HCT116 (cell line): ENCODE measurements at regions not wholly inside any gene's neighbourhood (a gene's known extent, or its start where the extent isn't known, plus 50 kb on each side); places are given as distances from the start of the nearest gene placed in this dataset.

Experiments
- ATAC-seq: fragments of 200-7000 bp; cut with Tn5 transposase; 2 replicates; pipeline ENCODE4 v1.9.1; 2020; ENCODE audit warnings: mild to moderate bottlenecking, moderate library complexity
- BruUV-seq: library from RNA; stranded (reverse); fragments of 400-500 nt; replicated peaks from 2 replicates; lab custom pipeline; 2021; lab: Mats Ljungman, UMichigan
- CTCF ChIA-PET: fragments of 300-600 bp; sonication (Branson Sonifier 250); formaldehyde crosslinking; loops from one replicate; lab custom pipeline; 2021; ENCODE audit warnings: antibody characterized with exemption; lab: Charles Lee
- POLR2A ChIA-PET: fragments of 300-600, 350-600 bp; sonication (Branson Sonifier 250); formaldehyde crosslinking; loops from one replicate; lab custom pipeline; 2021; ENCODE audit warnings: antibody characterized with exemption; lab: Charles Lee
- RAD21 ChIA-PET, 2 experiments: fragments of 300-600 bp; sonication (Branson Sonifier 250); formaldehyde crosslinking; loops; one replicate each; lab custom pipeline; 2023; ENCODE audit warnings: low total read pairs in 2 of 2; ENCODE audit not compliant: uncharacterized antibody in 2 of 2, unreplicated experiment in 2 of 2, low non-redundant PET in 1 of 2; lab: Charles Lee
- DNase-seq: peaks from one replicate; pipeline ENCODE4 v3.0.0-alpha.2; 2010; ENCODE audit warnings: low read depth, low spot score
- H2AFZ ChIP-seq: fragments of 200-600 bp; shearing (Covaris generic), sonication (generic); 2 replicates; pipeline ENCODE4 v1.6.1; 2017; ENCODE audit warnings: low read depth, mixed run types, mixed read lengths, antibody characterized with exemption, low read length; ENCODE audit not compliant: poor library complexity, severe bottlenecking
- H3K27ac ChIP-seq: 2 replicates; pipeline ENCODE4 v1.5.1; 2012; ENCODE audit warnings: low read depth, low read length
- H3K27me3 ChIP-seq: fragments of 200-600 bp; sonication (generic); 2 replicates; pipeline ENCODE4 v1.6.1; 2016; ENCODE audit warnings: mixed run types, low read length, mixed read lengths; ENCODE audit not compliant: insufficient read depth
- H3K36me3 ChIP-seq, 2 experiments: fragments of 200-500 bp in 1 of 2; fragments of 200-600 bp in 1 of 2; sonication (Bioruptor generic) in 1 of 2; sonication (generic) in 1 of 2; 2 replicates each; pipeline versions ENCODE4 v1.5.1 to v1.6.1; 2014 to 2016; ENCODE audit warnings: low read length in 2 of 2, inconsistent platforms in 1 of 2, mixed read lengths in 1 of 2, mixed run types in 1 of 2; ENCODE audit not compliant: insufficient read depth in 2 of 2, control insufficient read depth in 1 of 2
- H3K4me1 ChIP-seq, 2 experiments: fragments of 200-600 bp in 1 of 2; sonication (generic) in 1 of 2; 2 replicates each; pipeline versions ENCODE4 v1.5.1 to v1.6.1; 2012 to 2017; ENCODE audit warnings: low read length in 2 of 2, inconsistent platforms in 1 of 2, mild to moderate bottlenecking in 1 of 2, mixed read lengths in 1 of 2, mixed run types in 1 of 2, moderate library complexity in 1 of 2; ENCODE audit not compliant: insufficient read depth in 2 of 2, control insufficient read depth in 1 of 2
- H3K4me2 ChIP-seq: fragments of 200-600 bp; sonication (generic); 2 replicates; pipeline ENCODE4 v1.6.1; 2017; ENCODE audit warnings: mixed run types, low read length, mixed read lengths
- H3K4me3 ChIP-seq, 2 experiments: fragments of 200-600 bp in 1 of 2; sonication (generic) in 1 of 2; replicated peaks in 1 of 2; 2 replicates each; pipeline ENCODE4 v1.5.1; 2011 to 2016; ENCODE audit warnings: low read length in 2 of 2, control low read depth in 1 of 2, low read depth in 1 of 2, mild to moderate bottlenecking in 1 of 2, mixed read lengths in 1 of 2, mixed run types in 1 of 2
- H3K79me2 ChIP-seq: fragments of 200-600 bp; sonication (generic); 2 replicates; pipeline ENCODE4 v1.6.1; 2017; ENCODE audit warnings: mild to moderate bottlenecking, mixed run types, low read length, moderate library complexity, mixed read lengths; ENCODE audit not compliant: insufficient read depth
- H3K9ac ChIP-seq: fragments of 200-600 bp; sonication (generic); 2 replicates; pipeline ENCODE4 v1.6.1; 2016; ENCODE audit warnings: low read length, mixed read lengths
- H3K9me2 ChIP-seq: fragments of 200-600 bp; sonication (generic), shearing (Covaris generic); 2 replicates; pipeline ENCODE4 v1.6.1; 2017; ENCODE audit warnings: mixed run types, mild to moderate bottlenecking, moderate library complexity; ENCODE audit not compliant: insufficient read depth
- H3K9me3 ChIP-seq, 2 experiments: fragments of 200-500 bp in 1 of 2; fragments of 200-600 bp in 1 of 2; sonication (Bioruptor generic) in 1 of 2; sonication (generic) in 1 of 2; 2 replicates each; pipeline ENCODE4 v1.6.1; 2014 to 2017; ENCODE audit warnings: low read length in 2 of 2, mixed read lengths in 2 of 2, inconsistent platforms in 1 of 2, low read depth in 1 of 2, mild to moderate bottlenecking in 1 of 2, mixed run types in 1 of 2, moderate library complexity in 1 of 2; ENCODE audit not compliant: control insufficient read depth in 1 of 2, insufficient read depth in 1 of 2
- H4K20me1 ChIP-seq: fragments of 200-600 bp; sonication (generic), shearing (Covaris generic); 2 replicates; pipeline ENCODE4 v1.6.1; 2017; ENCODE audit warnings: mixed run types, mild to moderate bottlenecking, moderate library complexity; ENCODE audit not compliant: insufficient read depth
- JUND ChIP-seq: IDR thresholded peaks from 2 replicates; pipeline ENCODE4 v1.6.1; 2012
- POLR2A ChIP-seq: IDR thresholded peaks from 2 replicates; pipeline ENCODE4 v1.7.0; 2011; ENCODE audit warnings: borderline replicate concordance; ENCODE audit not compliant: insufficient read depth, insufficient read length; ENCODE audit errors: extremely low read depth
- POLR2AphosphoS5 ChIP-seq: IDR thresholded peaks from 2 replicates; pipeline ENCODE4 v1.6.1; 2011; ENCODE audit warnings: mild to moderate bottlenecking, low read depth, low read length, moderate library complexity
- intact Hi-C: fragments of 100-400 bp; cut with micrococcal nuclease; formaldehyde crosslinking; loops from 2 replicates; pipeline ENCODE4 v1.10.0; 2022
- TF ChIP-seq, protein P1 (sequence below): IDR thresholded peaks from 2 replicates; pipeline ENCODE4 v1.6.1; 2012
- TF ChIP-seq, protein P2 (sequence below): IDR thresholded peaks from 2 replicates; pipeline ENCODE4 v1.6.1; 2012; ENCODE audit warnings: low read depth
- TF ChIP-seq, protein P3 (sequence below), 3 experiments: fragments of 200-600 bp in 1 of 3; sonication (generic) in 1 of 3; IDR thresholded peaks in 2 of 3; conservative IDR thresholded peaks in 1 of 3; 2 replicates each; pipeline ENCODE4 v1.5.1; 2012 to 2017; ENCODE audit warnings: low read depth in 2 of 3, low read length in 2 of 3, antibody characterized with exemption in 1 of 3, borderline replicate concordance in 1 of 3, control low read depth in 1 of 3, mild to moderate bottlenecking in 1 of 3, mixed read lengths in 1 of 3, mixed run types in 1 of 3, moderate library complexity in 1 of 3; ENCODE audit not compliant: insufficient read depth in 1 of 3

- Histone ChIP-seq H3K4me1 (no peaks in the 10 kb centered on the region), H3K9me2 (no peaks in the 10 kb centered on the region), H3K9me3 (no peaks in the 10 kb centered on the region), H3K27ac (no peak overlapping the region), H3K79me2 (no peaks in the 10 kb centered on the region), H3K27me3 (no peaks in the 10 kb centered on the region), H3K4me2 (no peak overlapping the region), H2AFZ (no peak overlapping the region), H3K36me3 (no peaks in the 10 kb centered on the region), H3K9ac (no peak overlapping the region), H3K4me3 (no peak overlapping the region), H4K20me1 (no peaks in the 10 kb centered on the region)
- ATAC-seq, result no peak
- no TSS peak for BruUV-seq
- CTCF ChIA-PET, result no interaction called here
- no peak for DNase-seq
- POLR2A ChIA-PET, result no interaction called here
- TF ChIP-seq, protein P1, sequence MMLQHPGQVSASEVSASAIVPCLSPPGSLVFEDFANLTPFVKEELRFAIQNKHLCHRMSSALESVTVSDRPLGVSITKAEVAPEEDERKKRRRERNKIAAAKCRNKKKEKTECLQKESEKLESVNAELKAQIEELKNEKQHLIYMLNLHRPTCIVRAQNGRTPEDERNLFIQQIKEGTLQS, result no peak
- TF ChIP-seq POLR2A (no peak), JUND (no peak), POLR2AphosphoS5 (no peak)
- TF ChIP-seq, protein P2, sequence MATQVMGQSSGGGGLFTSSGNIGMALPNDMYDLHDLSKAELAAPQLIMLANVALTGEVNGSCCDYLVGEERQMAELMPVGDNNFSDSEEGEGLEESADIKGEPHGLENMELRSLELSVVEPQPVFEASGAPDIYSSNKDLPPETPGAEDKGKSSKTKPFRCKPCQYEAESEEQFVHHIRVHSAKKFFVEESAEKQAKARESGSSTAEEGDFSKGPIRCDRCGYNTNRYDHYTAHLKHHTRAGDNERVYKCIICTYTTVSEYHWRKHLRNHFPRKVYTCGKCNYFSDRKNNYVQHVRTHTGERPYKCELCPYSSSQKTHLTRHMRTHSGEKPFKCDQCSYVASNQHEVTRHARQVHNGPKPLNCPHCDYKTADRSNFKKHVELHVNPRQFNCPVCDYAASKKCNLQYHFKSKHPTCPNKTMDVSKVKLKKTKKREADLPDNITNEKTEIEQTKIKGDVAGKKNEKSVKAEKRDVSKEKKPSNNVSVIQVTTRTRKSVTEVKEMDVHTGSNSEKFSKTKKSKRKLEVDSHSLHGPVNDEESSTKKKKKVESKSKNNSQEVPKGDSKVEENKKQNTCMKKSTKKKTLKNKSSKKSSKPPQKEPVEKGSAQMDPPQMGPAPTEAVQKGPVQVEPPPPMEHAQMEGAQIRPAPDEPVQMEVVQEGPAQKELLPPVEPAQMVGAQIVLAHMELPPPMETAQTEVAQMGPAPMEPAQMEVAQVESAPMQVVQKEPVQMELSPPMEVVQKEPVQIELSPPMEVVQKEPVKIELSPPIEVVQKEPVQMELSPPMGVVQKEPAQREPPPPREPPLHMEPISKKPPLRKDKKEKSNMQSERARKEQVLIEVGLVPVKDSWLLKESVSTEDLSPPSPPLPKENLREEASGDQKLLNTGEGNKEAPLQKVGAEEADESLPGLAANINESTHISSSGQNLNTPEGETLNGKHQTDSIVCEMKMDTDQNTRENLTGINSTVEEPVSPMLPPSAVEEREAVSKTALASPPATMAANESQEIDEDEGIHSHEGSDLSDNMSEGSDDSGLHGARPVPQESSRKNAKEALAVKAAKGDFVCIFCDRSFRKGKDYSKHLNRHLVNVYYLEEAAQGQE, result no peak
- TF ChIP-seq, protein P3, sequence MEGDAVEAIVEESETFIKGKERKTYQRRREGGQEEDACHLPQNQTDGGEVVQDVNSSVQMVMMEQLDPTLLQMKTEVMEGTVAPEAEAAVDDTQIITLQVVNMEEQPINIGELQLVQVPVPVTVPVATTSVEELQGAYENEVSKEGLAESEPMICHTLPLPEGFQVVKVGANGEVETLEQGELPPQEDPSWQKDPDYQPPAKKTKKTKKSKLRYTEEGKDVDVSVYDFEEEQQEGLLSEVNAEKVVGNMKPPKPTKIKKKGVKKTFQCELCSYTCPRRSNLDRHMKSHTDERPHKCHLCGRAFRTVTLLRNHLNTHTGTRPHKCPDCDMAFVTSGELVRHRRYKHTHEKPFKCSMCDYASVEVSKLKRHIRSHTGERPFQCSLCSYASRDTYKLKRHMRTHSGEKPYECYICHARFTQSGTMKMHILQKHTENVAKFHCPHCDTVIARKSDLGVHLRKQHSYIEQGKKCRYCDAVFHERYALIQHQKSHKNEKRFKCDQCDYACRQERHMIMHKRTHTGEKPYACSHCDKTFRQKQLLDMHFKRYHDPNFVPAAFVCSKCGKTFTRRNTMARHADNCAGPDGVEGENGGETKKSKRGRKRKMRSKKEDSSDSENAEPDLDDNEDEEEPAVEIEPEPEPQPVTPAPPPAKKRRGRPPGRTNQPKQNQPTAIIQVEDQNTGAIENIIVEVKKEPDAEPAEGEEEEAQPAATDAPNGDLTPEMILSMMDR (IDR thresholded peaks at IDR 0.05 in 2 of 3, conservative IDR thresholded peaks at IDR 0.05 in 1 of 3; ENCODE audit: borderline replicate concordance in 1 of 3, insufficient read depth in 1 of 3, low read depth in 2 of 3, low read length in 2 of 3), result no peak
- intact Hi-C loops, result no loop called here
- RAD21 ChIA-PET, result no interaction called here
Observed at GRCh38 chr14:65278589-65278988, 133.9 kb upstream of the FUT8 start.
